HG02642 (cell line): ENCODE measurements at regions not wholly inside any gene's neighbourhood (a gene's known extent, or its start where the extent isn't known, plus 50 kb on each side); places are given as distances from the start of the nearest gene placed in this dataset.
"Not testable (repeated sequence)": the region's sequence is repeated elsewhere in the genome, so short reads cannot be mapped to it uniquely, and the experiment has no call there.

Source experiments
- ATAC-seq: cut with Tn5 transposase; IDR thresholded peaks from one replicate; pipeline ENCODE4 v1.9.1; 2021; ENCODE audit warnings: mild to moderate bottlenecking; ENCODE audit not compliant: unreplicated experiment, poor library complexity

GRCh38 chr4:133620555-133620954 is 471.5 kb downstream of the PCDH10 start:
- no peak for ATAC-seq

DNA sequence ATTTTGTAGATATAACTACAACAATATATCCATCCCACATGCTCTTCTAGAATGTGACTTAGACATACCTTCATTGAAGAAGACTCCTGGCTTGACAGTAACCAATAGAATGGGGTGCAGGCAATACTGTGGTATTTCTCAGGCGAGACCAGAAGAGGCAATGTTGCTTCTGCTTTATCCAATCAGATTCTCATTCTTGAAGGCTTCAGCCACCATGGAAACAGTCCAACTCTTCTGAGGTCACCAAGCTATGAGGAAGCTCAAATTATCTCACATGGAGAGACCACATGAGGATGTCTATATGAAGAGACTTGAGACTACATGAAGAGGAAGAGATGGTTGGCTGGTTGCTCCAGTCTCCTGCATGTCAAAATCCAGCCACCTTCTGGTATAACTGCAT is 469.9 kb downstream of the PCDH10 start:
- ATAC-seq: no peak

GRCh38 chr4:133600008-133600407 is 450.9 kb downstream of the PCDH10 start:
- no peak for ATAC-seq

GRCh38 chr4:133598779-133599178 is 449.7 kb downstream of the PCDH10 start:
- ATAC-seq: no peak

DNA sequence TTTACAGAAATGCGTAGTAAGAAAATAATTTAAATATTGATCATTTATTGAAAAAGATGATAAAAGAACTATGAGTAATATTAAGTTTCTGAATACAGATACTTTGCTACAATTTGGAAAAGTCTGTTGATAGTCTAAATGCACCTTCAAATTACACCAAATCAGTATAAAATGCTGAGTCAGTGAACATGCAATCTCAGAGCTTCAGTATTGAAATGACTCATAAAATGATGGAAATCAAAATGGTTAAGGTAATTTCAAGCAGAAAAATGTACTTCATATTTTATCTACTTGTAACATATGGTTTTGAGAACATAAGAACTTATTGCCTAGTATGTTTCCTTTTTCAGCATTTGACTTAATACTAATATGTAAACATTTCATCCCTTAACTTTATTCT is 448.2 kb downstream of the PCDH10 start:
- no peak for ATAC-seq

- no peak for ATAC-seq
Observed at GRCh38 chr4:133596459-133596858, 447.4 kb downstream of the PCDH10 start.

DNA sequence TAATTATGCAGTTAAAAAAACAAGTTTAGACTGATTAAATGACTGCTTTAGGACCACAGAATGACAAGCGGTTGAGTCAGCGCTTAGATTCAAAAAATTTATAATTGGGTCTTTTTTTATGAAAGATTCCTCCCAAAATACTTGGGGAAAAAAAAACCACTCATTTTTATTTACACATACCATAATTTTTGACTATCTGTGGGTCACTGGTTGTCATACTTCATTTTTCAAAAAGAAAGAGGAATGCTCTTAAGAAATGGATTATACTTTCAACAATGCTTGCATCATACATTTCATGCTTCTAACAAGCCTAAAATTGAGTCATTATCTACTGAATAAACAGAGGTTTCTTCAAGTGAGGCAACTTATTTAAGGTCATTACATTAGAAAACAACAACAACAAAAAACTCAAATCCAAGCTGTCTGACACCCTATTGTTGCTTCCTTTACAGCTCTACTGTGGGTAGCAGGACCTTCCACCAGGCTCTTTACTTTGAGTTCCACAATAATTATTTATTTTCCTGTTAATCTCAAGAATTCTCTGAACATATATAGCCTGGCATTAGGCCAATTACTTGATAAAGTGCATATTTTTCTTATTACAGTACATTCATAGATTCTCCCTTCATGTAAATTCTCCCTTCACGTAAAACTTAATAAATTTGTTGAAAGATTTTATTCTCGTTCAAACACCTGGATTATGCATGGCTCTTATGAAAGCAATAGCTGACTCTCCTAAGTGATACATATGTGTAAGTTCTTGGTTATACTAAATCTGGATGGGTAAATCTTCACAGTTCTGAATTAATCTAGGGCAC is 445.5 kb downstream of the PCDH10 start:
- no peak for ATAC-seq

DNA sequence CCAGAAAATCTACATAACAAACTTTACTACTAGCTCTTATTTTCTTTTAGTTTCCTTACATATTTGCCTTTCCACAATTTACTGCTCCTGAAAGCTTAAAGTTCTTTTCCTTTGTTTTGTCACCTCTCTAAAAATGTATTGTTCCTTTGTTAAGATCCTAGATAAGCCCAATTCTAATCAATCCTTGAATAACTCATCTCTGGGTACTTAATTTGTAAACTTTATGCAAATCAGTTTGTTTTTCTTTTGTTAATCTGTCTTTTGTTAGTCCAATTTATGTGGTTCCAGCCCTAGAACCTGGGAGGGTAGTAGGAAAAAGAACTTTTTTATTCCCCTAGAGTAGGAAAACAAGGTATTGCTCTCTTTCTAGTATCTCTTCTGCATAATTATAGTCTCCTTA is 444.7 kb downstream of the PCDH10 start:
- no peak for ATAC-seq

GRCh38 chr4:133592591-133592990 is 443.5 kb downstream of the PCDH10 start:
- ATAC-seq: no peak

- no peak for ATAC-seq
Observed at GRCh38 chr4:133592106-133592505, 443.0 kb downstream of the PCDH10 start.

- no peak for ATAC-seq
Observed at GRCh38 chr4:133588306-133588705, 439.2 kb downstream of the PCDH10 start.

DNA sequence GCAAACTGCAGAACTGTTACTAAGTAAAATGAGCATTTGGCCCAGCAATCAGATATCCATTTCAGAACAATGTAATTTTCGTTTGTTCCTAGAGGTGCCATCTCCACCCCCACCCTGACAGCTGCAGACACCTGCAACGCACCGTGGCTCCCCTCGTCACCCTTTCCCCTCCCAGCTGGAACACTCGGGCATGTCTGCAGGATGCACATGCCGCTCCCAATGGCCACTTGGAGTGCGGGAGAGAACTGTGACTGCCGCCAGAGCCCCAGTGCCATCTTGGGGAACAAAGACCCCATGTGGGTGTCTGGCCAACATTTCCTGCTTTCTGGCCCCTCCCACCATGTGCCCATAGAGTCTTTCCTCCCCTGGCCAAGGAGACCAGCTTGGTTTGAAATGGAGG is 436.2 kb downstream of the PCDH10 start:
- ATAC-seq: no peak

GRCh38 chr4:133584714-133585113 is 435.6 kb downstream of the PCDH10 start:
- ATAC-seq: no peak

- ATAC-seq: no peak
Observed at GRCh38 chr4:133581996-133582619, 433.0 kb downstream of the PCDH10 start.

- no peak for ATAC-seq
Observed at GRCh38 chr4:133574248-133574647, 425.2 kb downstream of the PCDH10 start.

DNA sequence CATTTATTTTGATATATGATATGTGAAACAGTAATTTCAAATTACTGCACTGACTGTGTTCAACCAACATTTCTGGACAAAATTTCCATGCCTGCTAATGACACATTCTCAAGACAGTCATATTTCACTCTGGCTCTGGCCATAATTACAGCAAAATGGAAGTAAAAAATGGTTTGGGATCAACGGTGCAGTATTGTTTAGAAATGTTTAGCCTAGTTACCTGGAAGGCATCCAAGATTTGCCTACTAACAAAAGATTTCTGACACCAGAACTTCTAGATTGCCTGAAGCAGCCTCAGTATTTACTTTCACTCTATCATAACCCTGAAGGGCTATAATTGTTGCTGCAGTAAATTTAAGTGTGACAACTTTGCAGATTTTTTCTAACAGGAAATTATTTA is 416.3 kb downstream of the PCDH10 start:
- ATAC-seq: no peak

DNA sequence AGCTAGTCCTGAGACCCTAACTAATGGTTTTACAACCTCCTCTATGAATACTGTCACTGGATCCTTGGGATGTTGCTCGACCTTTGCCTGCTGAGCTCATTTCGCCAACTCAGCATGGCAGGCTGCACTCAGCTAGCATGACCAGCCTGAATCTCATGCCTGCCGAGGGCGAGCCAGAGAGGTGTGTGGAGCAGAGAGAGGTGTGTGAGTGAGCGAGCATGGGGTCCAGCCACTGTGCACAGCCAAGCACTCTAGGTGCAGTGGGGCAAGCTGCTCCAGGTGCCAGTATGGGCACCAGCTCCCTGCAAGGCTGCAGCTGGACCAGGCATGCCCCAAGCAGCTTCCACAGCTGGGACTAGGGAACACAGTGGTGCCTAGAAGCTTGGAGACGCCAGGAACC is 410.9 kb downstream of the PCDH10 start:
- no peak for ATAC-seq

DNA sequence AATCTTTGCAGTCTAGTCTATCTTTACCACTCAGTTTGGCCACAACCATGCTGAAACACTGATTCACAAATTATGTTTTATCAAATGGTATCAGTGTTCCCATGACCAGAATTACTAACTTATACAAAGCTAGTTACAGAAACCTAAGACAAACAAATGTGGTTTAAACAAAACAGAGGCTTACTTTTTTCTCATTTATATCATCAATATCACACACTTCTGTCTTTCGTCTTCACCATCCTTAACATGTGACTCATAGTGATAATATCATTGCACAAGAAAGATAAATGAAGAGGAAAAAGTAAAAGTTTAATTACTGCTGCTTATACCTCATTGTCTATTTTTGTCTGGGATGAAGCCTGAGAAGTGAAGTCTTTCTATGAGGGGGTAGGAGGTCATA is 406.6 kb downstream of the PCDH10 start:
- ATAC-seq: no peak

DNA sequence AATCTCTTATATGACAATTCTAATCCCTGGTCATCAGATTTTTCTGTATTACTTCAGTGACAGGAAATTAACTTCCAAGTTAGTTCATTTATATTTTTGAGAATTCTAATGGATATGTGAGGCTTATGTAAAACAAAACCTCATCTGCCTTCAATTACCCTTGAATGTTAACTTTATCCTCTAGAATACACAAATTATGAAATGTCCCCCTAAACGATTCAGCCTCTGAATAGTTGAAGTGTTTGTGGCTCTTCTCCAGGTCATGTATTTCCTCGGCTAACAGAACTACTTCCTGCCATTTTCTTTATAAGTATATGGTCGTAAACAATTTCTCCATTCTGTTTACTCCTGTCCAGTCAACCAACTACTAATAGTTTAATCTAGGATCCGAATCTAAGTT is 401.3 kb downstream of the PCDH10 start:
- no peak for ATAC-seq

DNA sequence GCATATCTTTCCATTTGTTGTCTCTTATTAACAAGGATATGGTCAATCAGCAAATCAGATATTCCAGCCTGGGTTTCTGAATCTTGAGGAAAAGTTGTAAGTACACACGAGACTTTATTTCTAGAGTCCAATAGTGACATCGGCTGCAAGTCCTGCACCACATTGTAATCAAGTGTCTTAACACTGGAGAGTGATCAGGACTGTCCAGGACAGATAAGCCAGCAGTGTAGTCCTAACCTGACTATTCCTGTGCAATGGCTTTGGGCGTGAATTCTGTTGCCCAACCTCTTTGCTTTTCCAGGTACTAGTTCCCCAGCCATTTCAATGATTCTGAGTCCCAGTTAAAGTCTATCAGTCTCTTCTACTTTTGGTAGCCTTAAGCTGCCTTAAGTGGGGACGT is 395.0 kb downstream of the PCDH10 start:
- ATAC-seq: no peak

DNA sequence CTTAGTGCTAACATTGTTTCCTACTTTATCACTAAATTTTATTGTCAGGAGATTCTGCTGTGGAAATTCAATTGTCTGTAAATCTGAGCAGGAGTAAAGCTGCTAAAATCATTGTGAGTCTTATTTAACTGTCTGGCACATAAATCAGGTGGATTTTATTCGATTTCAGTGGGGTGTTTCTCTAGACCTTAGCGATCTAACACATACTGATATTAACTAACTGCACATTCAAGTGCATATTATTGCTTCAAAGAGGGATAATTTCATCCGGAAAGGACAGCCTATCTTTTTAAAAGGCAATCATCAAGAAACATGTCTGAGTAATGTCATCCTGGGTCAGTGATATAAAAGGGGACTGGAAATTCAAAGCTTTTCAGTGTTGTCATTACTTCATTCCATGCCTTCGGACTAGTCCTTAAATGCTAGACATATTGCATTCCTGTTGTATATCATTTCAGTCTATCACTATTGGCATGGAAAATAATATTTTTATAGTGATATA is 388.7 kb downstream of the PCDH10 start:
- no peak for ATAC-seq

DNA sequence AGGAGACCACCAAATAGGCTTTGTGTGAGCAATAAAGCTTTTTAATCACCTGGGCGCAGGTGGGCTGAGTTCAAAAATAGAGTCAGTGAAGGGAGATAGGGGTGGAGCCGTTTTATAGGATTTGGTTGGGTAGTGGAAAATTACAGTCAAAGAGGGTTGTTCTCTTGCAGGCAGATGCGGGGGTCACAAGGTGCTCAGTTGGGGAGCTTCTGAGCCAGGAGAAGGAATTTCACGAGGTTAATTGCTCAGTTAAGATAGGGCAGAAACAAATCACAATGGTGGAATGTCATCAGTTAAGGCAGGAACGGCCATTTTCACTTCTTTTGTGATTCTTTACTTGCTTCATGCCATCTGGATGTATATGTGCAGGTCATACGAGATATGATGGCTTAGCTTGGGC is 385.1 kb downstream of the PCDH10 start:
- not testable (repeated sequence) for ATAC-seq
